IPS-18c (cell line): ENCODE measurements at regions not wholly inside any gene's neighbourhood (a gene's known extent, or its start where the extent isn't known, plus 50 kb on each side); places are given as distances from the start of the nearest gene placed in this dataset.
"Not testable (repeated sequence)": the region's sequence is repeated elsewhere in the genome, so short reads cannot be mapped to it uniquely, and the experiment has no call there.

Experiments
- H3K4me3 ChIP-seq: 2 replicates; pipeline ENCODE4 v1.7.0; 2013; ENCODE audit warnings: low read depth, mild to moderate bottlenecking, low read length, moderate library complexity; ENCODE audit not compliant: insufficient read depth
- H3K9me3 ChIP-seq: one replicate; pipeline ENCODE4 v1.6.1; 2013; ENCODE audit warnings: mild to moderate bottlenecking, low read length, moderate library complexity; ENCODE audit not compliant: control insufficient read depth, insufficient read depth

DNA sequence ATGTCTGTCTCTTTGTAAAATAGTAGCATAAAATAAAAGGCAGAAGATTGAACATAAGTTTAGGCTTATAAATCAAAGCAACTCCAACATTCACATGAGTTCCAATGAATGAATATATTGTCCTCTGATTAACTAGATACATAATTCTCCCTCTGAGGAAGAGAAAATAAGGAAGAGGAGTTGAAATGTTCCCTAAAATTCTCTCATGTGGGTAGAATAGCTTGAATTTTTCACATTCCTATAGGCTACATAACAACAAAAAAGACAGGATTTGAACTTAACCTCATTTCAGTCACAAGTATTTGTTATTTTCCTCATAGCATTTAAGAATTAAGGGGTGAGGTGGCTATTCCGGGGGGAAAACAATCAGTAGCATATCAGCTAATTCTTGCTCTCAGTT is 462.4 kb upstream of the NDST4 start:
- H3K9me3 ChIP-seq = no peaks in the 10 kb centered on the region
- H3K4me3 ChIP-seq = no peak overlapping the region

DNA sequence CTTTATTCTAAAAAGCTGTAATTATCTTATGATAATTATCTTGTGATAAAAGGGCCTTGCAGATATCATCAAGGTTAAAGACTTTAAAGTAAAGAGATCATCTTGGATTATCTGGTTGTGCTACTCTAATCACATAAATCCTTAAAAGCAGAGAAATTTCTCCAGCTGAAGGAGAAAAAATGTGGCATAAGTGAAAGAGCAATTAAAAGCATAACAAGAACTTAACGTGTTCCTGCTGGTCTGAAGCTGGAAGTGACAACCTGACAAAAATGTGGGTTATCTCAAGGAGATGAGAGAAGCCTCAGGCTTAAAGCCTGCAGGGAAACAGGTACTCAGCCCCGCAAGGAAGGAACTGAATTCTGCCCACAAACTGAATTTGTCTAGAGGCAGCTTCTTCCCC is 449.1 kb upstream of the NDST4 start:
- H3K4me3 ChIP-seq = no peak overlapping the region
- no peaks in the 10 kb centered on the region for H3K9me3 ChIP-seq

DNA sequence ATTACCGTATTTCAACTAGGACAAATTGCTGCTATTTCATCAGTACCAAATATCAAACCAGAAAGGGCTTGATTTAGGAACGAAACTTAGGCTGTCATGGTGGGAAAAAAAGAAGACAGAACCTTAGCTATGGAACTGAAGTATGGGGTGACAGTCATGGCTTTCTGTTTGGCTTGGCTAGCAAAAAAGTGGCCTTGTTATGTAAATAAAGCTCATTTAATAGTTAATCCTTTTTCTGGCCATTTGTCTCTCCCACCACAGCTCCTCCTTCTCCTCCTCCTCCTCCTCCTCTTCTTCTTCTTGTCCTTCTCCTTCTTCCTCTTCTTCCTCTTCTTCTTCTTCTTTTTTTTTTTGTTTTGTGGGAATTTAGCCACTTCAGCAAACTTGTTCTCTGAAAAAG is 434.7 kb upstream of the NDST4 start:
- H3K4me3 ChIP-seq = no peak overlapping the region

DNA sequence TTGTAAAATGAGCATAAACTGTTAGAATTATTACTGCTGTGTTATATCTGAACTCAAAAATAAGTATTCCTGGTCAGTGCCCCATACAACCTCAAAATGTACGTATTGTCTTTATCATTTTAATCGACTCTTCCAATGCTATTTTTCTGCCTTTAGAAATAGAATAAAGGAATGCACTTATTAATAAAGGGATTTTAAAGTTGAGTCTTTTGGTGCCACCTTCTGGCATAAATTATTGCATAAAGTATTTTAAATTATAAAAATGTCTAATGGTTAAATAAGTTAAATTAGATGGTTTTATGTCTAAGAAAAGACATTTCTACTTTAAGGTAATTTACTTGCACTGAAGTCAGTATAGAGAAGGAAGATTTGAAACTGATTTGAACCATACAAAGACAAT is 424.0 kb upstream of the NDST4 start:
- Histone ChIP-seq H3K9me3 (no peaks in the 10 kb centered on the region), H3K4me3 (no peak overlapping the region)

More for the DNA sequence above, 434.7 kb upstream of the NDST4 start:
- H3K9me3 ChIP-seq = no peaks in the 10 kb centered on the region

DNA sequence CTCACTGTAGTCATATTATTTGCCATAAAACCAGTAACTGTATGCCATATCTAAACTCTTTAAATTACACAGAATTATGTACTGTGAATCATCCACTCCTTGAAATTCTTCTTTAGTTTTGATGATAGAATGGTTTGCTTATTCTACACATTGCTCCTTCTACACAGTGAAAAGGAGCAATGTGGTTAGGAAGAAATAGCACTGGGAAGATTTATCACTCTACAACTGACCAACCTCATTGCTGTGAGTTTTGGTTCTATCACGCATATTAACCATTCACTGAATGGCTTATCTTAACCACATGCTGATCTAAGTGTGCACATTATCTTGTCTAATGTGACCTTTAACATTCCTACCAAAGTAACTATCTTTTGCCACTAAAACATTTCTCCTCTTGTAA is 415.7 kb upstream of the NDST4 start:
- H3K9me3 ChIP-seq = peaks cover 2% of the 10 kb centered on the region
- no peak overlapping the region for H3K4me3 ChIP-seq

DNA sequence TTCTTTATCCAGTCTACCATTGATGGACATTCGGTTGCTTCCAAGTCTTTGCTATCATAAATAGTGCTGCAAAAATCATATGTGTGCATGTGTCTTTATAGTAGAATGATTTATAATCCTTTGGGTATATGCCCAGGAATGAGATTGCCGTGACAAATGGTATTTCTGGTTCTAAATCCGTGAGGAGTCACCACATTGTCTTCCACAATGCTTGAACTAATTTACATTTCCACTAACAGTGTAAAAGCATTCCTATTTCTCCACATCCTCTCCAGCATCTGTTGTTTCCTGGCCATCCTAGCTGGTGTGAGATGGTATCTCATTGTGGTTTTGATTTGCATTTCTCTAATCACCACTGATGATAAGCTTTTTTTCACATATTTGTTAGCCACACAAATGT is 406.1 kb upstream of the NDST4 start:
- H3K4me3 ChIP-seq, H3K9me3 ChIP-seq: not testable (repeated sequence)

DNA sequence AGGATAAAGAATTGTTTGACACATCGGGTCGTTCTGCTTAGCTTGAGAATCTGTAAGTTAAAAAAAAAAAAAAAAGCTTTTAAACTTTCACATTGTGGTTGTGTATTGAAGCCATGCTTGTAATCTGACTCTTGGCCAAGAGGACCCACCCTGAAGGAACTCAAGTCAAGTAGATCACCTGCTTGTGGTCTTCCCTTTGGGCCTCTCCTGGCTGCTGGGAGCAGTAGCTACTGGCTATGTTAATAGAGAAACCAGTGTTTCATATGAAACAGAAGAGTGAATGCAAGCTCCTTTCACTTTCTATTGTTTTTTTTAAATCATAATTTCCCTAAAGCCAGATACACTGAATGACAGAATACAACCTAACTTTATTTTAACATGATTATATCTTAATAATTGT is 402.4 kb upstream of the NDST4 start:
- Histone ChIP-seq H3K9me3 (no peaks in the 10 kb centered on the region), H3K4me3 (no peak overlapping the region)

DNA sequence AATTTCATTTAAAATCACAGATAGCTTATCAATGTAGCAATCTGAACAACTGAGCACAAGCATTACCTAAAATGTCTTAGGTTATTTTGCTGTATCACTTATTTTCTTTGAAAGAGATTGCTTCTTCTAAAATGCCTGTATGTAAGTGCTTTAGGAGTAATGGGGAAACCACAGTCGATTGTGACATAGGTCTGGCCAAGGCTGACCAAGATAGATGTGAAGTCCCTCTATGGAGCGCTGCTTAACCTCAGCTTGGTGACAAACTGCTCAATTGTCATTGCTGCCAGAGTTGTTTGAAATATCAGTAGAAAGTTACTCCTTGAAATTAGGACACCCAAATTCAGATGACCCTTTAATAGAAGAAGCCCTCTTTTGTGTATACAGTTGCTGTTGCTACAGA is 401.9 kb upstream of the NDST4 start:
- Histone ChIP-seq H3K4me3 (no peak overlapping the region), H3K9me3 (no peaks in the 10 kb centered on the region)

DNA sequence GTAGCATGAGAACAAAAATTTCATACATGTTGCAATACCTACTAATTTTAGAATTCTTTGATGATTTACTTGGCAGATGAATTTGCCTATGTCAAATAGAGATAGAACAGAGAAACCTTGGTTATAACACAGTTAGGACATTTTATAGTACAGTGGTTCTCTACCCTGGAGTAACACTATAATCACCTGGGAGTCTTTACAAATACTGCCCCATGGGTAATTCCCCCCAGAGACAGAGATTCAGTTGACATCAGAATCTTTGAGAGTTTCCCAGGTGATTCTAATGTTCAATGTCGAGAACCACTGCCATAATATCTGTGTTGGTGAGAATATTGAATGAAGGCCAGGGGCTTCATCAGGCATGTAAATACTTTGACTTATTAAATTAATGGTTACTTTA is 401.3 kb upstream of the NDST4 start:
- no peak overlapping the region for H3K4me3 ChIP-seq
- no peaks in the 10 kb centered on the region for H3K9me3 ChIP-seq

DNA sequence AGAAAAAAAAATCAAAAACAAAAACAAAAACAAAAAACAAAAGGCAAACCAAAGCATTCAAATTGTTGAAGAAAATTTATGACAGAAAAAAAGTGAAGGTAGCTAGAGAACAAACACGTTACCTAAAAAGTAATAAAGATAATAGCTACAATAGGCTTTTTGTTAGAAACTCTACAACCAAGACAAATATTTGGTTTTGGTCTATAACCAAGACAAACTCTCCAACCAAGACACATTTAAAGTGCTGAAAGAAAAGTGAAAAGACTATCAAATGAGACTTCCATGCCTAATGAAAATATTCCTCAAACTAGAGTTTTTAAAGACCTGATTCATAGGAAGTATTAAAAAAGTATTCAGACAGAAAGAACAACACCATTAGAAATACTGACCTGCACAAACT is 391.9 kb upstream of the NDST4 start:
- H3K4me3 ChIP-seq = no peak overlapping the region
- no peaks in the 10 kb centered on the region for H3K9me3 ChIP-seq

DNA sequence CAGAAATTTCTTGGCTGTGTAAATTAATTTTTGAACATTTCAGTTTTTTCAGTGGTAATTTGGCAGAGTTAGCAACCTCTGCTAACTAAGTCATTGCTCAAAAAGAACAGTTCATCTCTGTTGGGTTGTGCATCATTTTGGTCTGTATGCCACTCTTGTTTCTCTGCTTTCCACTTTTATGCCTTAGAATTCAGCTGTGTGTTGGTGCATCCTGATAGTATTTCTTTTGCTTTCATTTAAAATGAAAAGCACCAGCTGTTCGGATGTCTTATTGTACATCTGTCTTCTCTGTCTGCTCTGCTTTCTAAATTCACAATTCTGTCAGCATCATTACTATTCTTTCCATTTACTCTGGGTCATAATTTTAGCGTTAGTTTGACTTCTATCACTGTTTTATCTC is 388.2 kb upstream of the NDST4 start:
- Histone ChIP-seq H3K9me3 (no peaks in the 10 kb centered on the region), H3K4me3 (no peak overlapping the region)

DNA sequence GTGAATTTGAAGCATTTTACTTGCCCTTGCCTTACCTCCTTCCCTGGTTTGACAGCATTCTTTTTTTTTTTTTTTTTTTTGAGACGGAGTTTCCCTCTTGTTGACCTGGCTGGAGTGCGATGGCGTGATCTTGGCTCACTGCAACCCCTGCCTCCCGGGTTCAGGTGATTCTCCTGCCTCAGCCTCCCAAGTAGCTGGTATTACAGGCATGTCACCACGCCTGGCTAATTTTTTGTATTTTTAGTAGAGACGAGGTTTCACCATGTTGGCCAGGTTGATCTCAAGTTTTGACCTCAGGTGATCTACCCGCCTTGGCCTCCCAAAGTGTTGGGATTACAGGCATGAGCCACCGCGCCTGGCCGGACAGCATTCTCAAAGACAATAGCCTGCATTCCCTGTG is 380.4 kb upstream of the NDST4 start:
- H3K9me3 ChIP-seq, H3K4me3 ChIP-seq: not testable (repeated sequence)

DNA sequence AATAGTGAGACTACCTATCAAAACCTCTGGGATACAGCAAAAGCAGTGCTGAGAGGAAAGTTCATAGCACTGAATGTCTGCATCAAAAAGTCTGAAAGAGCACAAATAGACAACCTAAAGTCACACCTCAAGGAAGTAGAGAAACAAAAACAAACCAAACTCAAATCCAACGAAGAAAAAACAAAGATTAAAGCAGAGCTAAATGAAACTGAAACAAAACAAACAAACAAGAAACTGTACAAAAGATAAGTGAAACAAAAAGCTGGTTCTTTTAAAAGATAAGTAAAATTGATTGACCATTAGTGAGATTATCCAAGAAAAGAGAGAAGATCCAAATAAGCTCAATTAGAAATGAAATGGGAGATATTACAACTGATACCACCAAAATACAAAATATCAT is 378.3 kb upstream of the NDST4 start:
- Histone ChIP-seq H3K4me3 (no peak overlapping the region), H3K9me3 (no peaks in the 10 kb centered on the region)

DNA sequence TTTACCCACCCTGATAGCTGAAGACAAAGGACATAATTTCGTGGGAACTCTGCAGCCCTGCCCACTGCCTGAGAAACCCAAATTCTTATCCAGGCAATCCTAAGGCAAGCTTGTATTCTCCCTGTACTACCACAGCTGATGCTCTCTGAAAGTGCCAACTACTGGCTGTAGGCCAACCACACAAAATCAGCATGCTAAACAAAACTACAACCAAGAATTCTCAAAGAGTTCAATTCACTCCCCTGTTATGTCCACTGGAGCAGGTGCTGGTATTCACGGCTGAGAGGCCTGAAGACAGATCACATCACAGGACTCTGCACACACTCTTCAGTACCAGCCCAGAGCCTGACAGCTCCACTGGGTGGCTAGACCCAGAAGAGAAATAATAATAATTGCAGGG is 375.9 kb upstream of the NDST4 start:
- H3K4me3 ChIP-seq = no peak overlapping the region
- H3K9me3 ChIP-seq = no peaks in the 10 kb centered on the region

DNA sequence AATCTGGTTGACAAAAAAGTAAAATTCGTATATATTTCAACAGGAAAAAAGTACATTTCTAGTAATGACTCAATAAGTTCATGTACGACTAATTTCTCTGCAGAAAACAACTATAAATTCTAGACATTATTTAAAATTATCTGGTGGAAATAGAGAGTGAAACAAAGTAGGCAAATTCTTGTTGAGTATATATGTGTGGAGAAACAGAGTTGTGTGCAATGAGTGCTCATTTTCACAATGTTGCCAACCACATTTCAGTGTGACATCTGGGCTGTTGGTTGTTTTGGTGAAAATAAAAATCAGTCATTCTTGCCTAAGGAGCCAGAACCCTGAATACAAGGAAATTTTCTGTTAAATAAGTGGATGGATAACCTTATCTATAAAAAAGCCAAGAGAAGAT is 372.0 kb upstream of the NDST4 start:
- Histone ChIP-seq H3K4me3 (no peak overlapping the region), H3K9me3 (no peaks in the 10 kb centered on the region)

DNA sequence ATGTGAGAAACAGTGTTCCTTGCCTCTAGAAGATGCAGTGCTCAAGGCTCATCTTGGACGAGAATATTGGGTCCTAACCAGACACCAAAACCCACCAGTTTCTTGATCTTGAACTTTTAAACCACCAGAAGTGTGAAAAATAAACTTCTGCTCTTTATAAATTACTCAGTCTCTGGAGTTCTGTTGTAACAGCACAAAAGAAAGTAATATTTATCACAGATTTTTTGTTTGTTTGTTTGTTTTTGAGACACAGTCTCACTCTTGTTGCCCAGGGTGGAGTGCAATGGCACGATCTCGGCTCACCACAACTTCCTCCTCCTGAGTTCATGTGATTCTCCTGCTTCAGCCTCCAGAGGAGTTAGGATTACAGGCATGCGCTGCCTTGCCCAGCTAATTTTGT is 371.1 kb upstream of the NDST4 start:
- no peak overlapping the region for H3K4me3 ChIP-seq
- no peaks in the 10 kb centered on the region for H3K9me3 ChIP-seq

DNA sequence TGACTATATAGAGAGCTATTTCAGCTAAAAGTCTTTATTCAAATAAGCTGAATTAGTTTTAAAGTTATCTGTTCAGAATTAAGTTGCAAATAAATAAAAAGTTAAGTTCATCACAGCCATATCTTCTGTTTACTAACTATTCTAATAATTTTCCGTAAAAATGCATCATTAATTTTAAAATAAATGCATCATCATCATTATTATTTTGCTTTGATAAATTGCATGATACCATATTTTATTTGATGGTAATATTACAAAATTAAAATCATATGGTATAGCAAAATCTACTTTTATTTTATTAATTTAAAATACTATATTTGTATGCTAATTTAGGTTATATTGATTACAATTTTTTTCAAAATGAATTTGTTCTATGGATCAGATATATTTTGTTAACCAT is 357.3 kb upstream of the NDST4 start:
- no peak overlapping the region for H3K4me3 ChIP-seq
- H3K9me3 ChIP-seq = no peaks in the 10 kb centered on the region

DNA sequence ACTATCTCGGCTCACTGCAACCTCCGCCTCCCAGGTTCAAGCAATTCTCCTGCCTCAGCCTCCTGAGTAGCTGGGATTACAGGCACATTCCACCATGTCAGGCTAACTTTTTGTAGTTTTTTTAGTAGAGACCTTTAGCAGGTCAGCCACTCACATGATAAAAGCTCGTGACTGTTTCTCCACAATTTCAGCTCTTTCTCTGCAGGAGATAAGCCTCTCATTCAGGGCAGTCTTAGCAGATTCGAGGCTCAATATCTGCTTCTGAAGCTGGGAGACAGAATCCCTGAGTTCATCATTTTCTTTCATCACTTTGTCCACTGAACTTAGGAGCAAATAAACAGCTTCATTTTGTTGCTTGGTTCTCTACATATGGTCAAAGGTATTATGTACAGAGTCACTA is 345.9 kb upstream of the NDST4 start:
- not testable (repeated sequence) for H3K9me3 ChIP-seq, H3K4me3 ChIP-seq

DNA sequence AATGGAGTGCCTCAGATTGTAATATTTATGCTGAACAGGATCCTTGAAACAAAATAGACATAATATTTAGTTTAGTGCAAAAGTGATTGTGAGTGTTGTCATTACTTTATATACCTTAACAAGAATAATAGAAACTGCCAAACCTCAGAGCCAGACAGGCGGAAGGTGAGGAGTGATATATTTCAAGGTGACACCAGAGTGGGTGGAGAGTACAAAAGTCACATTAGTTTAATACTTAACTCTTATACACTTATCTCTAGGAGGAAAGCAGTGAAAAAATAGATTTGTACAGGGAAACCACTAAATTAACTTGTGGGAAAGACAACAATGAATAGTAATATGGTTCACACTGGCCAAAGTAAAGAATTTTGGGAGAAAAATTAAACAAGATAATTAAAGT is 342.8 kb upstream of the NDST4 start:
- H3K4me3 ChIP-seq = no peak overlapping the region
- H3K9me3 ChIP-seq = peaks cover 2% of the 10 kb centered on the region

DNA sequence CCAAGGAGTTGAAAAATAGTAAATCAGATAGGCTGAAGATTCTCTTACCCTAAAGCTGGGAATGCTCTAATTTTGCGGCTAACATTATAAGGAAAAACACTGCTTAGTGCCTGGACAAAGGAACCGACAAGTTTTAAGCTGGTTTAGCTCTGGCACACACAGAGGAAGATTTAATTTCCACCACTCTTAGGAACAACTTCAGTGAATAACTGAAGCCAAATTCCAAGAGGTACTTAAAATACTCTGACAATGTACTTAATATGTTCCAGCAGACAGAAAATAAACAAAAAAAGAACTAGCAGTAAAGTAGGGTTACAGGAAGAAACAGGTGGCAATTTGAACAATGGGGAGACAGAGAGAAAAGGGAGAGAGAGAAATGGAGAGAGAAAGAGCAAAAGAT is 340.8 kb upstream of the NDST4 start:
- H3K4me3 ChIP-seq = no peak overlapping the region
- peaks cover 2% of the 10 kb centered on the region for H3K9me3 ChIP-seq
